Testis (tissue), 2 donors: ENCODE measurements at regions not wholly inside any gene's neighbourhood (a gene's known extent, or its start where the extent isn't known, plus 50 kb on each side); places are given as distances from the start of the nearest gene placed in this dataset.

ENCODE experiments used
- DNase-seq: peaks from one replicate; pipeline ENCODE4 v3.0.0-alpha.2; 2019
- H3K27ac ChIP-seq, 2 donors: fragments of 200-600 bp; sonication (generic); one replicate each; pipeline ENCODE4 v1.5.1; 2019
- H3K27me3 ChIP-seq: fragments of 200-600 bp; sonication (generic); one replicate; pipeline ENCODE4 v1.5.1; 2019
- H3K36me3 ChIP-seq: fragments of 200-600 bp; sonication (generic); one replicate; pipeline ENCODE4 v1.5.1; 2017; ENCODE audit warnings: low read depth; ENCODE audit errors: missing control alignments
- H3K4me1 ChIP-seq: fragments of 200-600 bp; sonication (generic); one replicate; pipeline ENCODE4 v1.5.1; 2019
- H3K4me3 ChIP-seq, 2 donors: fragments of 200-600 bp; sonication (generic); one replicate each; pipeline ENCODE4 v1.5.1; 2017 to 2019
- H3K9me3 ChIP-seq: fragments of 200-600 bp; sonication (generic); one replicate; pipeline ENCODE4 v1.5.1; 2017
- POLR2A ChIP-seq: fragments of 450-650 bp; IDR thresholded peaks from one replicate; pipeline ENCODE4 v1.6.1; 2017; ENCODE audit warnings: antibody characterized with exemption, mild to moderate bottlenecking, moderate library complexity
- whole genome bisulfite sequencing, 2 donors: methylation state at CpG; one replicate each; pipeline ENCODE4 v1.1.5; 2018; 5-methylcytosine and 5-hydroxymethylcytosine counted together
- intact Hi-C: fragments of 100-400 bp; cut with DNase I; formaldehyde crosslinking; loops from one replicate; pipeline ENCODE4 v1.15.1; 2023; ENCODE audit warnings: low total_unique reads
- TF ChIP-seq, protein P1 (sequence below), 3 experiments: fragments of 450-650 bp in 2 of 3; fragments of 200-600 bp in 1 of 3; sonication (generic) in 1 of 3; IDR thresholded peaks; one replicate each; pipeline ENCODE4 v1.5.1; 2016 to 2019; ENCODE audit warnings: antibody characterized with exemption in 3 of 3, mild to moderate bottlenecking in 2 of 3, moderate library complexity in 1 of 3

DNA sequence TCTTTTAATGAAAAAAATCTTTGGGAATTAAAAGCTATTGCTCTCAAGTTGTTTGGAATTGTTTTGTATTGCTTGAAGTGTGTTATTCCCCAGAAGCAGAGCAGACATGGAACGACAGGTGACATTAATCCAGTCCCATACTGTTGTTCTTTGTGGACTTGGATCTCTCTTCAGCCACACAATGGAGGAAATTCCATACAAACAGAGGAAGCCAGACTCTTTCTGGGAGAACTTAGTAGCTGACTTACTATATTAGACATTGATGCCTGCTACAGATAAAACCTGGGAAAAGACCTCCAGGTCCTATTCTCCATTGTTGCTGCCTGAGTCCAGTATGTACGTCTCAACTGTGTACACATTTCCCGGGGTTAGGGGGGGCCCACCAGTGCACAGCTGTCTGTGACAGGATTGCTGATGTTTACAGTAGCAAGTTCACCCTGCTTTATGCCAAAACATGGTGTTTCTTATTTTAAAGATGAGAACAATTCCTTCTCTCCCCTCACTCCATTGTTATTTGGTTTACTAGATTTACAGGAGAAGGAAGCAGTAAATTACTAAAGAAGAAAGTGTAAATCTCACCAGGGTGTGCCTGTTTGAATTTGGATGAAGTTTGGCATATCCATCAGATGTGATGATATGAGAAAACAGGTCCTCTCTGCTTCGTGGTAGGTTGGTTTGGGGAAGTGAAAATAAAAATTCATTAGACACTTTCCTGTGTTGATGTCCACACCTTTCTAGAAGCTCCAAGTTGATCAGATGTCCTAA, 142.4 kb upstream of the RBBP8 start:
- intact Hi-C loops: no loop called here
- 65 to 74% methylated on average over 4 of the region's 4 CpGs for WGBS, 2 donors

DNA sequence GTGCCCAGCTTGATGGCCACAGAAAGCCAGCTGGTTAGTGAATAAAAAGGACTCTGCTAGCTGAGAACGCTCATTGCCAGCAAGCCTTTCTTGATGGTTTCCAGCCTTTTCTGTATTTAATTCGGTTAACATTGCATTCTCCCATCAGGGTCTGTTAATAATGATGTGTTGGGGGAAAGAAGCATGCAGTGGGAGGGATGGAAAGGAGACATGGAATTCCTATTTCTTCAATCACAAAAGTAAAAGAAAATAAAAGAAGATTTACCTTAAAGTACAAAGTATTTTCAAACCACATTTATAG, 141.9 kb upstream of the RBBP8 start:
- H3K9me3 ChIP-seq: no peaks in the 10 kb centered on the region
- no peak overlapping the region for H3K4me3 ChIP-seq
- intact Hi-C loops: no loop called here
- no peaks in the 10 kb centered on the region for H3K27me3 ChIP-seq
- H3K27ac ChIP-seq: no peak overlapping the region
- no peak for DNase-seq
- WGBS, 2 donors: 77 to 85% methylated on average over 2 of the region's 2 CpGs
- H3K4me1 ChIP-seq: no peaks in the 10 kb centered on the region
- TF ChIP-seq POLR2A: no peak
- TF ChIP-seq, protein P1, sequence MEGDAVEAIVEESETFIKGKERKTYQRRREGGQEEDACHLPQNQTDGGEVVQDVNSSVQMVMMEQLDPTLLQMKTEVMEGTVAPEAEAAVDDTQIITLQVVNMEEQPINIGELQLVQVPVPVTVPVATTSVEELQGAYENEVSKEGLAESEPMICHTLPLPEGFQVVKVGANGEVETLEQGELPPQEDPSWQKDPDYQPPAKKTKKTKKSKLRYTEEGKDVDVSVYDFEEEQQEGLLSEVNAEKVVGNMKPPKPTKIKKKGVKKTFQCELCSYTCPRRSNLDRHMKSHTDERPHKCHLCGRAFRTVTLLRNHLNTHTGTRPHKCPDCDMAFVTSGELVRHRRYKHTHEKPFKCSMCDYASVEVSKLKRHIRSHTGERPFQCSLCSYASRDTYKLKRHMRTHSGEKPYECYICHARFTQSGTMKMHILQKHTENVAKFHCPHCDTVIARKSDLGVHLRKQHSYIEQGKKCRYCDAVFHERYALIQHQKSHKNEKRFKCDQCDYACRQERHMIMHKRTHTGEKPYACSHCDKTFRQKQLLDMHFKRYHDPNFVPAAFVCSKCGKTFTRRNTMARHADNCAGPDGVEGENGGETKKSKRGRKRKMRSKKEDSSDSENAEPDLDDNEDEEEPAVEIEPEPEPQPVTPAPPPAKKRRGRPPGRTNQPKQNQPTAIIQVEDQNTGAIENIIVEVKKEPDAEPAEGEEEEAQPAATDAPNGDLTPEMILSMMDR (IDR thresholded peaks at IDR 0.05): no peak
- H3K36me3 ChIP-seq: no peaks in the 10 kb centered on the region

More for the DNA sequence above, 142.4 kb upstream of the RBBP8 start:
- H3K27ac ChIP-seq: no peak overlapping the region
- H3K27me3 ChIP-seq: no peaks in the 10 kb centered on the region
- H3K4me1 ChIP-seq: no peaks in the 10 kb centered on the region
- no peak for DNase-seq
- no peak overlapping the region for H3K4me3 ChIP-seq
- H3K36me3 ChIP-seq: no peaks in the 10 kb centered on the region
- TF ChIP-seq POLR2A: no peak
- TF ChIP-seq, protein P1 (IDR thresholded peaks at IDR 0.05): no peak
- no peaks in the 10 kb centered on the region for H3K9me3 ChIP-seq

DNA sequence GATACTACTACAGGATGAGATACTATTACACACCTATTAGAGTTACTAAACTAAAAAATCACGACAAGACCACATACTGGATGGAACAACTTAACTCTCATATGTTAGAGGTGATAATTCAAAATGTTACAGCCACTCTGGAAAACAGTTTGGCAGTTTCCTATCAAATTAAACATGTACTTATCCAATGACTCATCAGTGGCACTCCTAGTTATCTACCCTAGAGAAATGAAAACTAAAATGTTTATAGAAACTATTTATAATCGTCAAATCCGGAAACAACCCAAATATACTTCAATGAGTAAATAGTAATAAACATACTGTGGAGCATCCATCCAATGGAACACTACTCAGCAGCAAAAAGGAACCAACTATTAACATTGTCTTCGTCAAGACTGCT, 137.0 kb upstream of the RBBP8 start:
- no peak for TF ChIP-seq POLR2A
- TF ChIP-seq, protein P1 (IDR thresholded peaks at IDR 0.05): no peak
- intact Hi-C loops: no loop called here
- Histone ChIP-seq H3K27me3 (no peaks in the 10 kb centered on the region), H3K27ac (no peak overlapping the region), H3K36me3 (no peaks in the 10 kb centered on the region), H3K4me1 (no peaks in the 10 kb centered on the region), H3K4me3 (no peak overlapping the region), H3K9me3 (no peaks in the 10 kb centered on the region)
- DNase-seq: no peak
- 59 to 69% methylated on average over 4 of the region's 4 CpGs for WGBS, 2 donors

DNA sequence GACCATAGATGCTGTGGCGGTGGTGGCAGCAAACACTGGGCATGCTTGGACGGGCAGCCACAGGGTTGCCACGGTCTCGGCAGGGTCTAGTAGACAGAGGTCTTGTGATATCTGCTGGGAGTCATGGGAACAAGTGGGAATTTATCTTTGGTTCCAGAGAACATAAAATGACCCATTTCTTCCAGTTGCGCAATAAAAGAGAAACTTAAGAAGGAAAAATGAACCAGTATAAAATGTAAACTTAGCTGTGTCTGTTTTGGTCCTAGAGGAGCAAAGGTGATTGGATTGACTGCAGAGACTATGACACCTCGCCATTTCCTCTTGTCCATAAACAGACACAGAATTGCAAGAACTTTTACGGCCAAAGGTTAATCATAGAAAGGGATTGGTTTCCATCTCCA, 132.6 kb upstream of the RBBP8 start:
- no peak overlapping the region for H3K27ac ChIP-seq
- whole genome bisulfite sequencing, 2 donors: 76 to 85% methylated on average over 7 of the region's 7 CpGs
- no peaks in the 10 kb centered on the region for H3K27me3 ChIP-seq
- no peak overlapping the region for H3K4me3 ChIP-seq
- no peaks in the 10 kb centered on the region for H3K9me3 ChIP-seq
- DNase-seq: no peak
- no peak for TF ChIP-seq POLR2A
- TF ChIP-seq, protein P1 (IDR thresholded peaks at IDR 0.05): no peak
- H3K4me1 ChIP-seq: no peaks in the 10 kb centered on the region
- no peaks in the 10 kb centered on the region for H3K36me3 ChIP-seq
- intact Hi-C loops: no loop called here

DNA sequence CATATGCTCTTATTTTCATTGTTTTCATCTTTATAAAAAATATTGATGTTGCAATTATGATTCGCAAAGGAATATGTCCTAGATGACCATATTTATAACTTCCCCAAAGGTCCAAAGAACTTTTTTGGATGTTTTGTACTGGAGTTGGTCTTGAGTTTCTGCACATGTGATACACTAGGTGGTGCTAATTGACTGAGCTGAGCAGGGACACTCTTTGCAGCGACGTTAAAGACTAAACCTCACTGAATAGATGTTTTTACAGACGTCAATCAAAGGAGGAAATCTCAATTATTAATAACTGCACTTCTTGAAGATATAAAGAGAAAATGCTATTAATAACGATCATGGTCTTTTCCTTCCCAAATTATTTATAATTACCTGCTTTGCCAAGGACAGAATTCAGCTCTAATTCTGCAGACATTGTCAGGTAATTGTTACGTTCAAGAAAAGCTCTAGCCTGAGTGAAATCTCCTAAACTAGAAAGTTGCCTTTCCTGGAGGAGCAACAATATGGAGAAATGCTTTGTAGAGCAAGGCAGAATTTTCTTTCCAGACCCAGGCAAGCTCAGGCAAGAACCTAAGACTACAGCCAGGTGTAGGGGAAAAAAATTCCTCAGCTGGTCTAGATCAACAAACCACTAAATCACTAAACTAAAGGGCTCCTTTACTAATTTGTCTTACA, 119.3 kb upstream of the RBBP8 start:
- no peak for DNase-seq
- H3K27ac ChIP-seq: no peak overlapping the region

More for the DNA sequence above, 119.3 kb upstream of the RBBP8 start:
- Histone ChIP-seq H3K27me3 (no peaks in the 10 kb centered on the region), H3K4me1 (no peaks in the 10 kb centered on the region), H3K4me3 (no peak overlapping the region), H3K36me3 (no peaks in the 10 kb centered on the region), H3K9me3 (no peaks in the 10 kb centered on the region)
- intact Hi-C loops: no loop called here
- TF ChIP-seq, protein P1 (IDR thresholded peaks at IDR 0.05): no peak
- WGBS, 2 donors: 25 to 28% methylated on average over 6 of the region's 6 CpGs
